ENCODE measurements at regions not wholly inside any gene's neighbourhood (a gene's known extent, or its start where the extent isn't known, plus 50 kb on each side); places are given as distances from the start of the nearest gene placed in this dataset.

GRCh38 chr14:61107869-61108493 lies 126.9 kb downstream of the SLC38A6 start:
- no peak for DNase-seq (ENCODE audit: low spot score)

DNA sequence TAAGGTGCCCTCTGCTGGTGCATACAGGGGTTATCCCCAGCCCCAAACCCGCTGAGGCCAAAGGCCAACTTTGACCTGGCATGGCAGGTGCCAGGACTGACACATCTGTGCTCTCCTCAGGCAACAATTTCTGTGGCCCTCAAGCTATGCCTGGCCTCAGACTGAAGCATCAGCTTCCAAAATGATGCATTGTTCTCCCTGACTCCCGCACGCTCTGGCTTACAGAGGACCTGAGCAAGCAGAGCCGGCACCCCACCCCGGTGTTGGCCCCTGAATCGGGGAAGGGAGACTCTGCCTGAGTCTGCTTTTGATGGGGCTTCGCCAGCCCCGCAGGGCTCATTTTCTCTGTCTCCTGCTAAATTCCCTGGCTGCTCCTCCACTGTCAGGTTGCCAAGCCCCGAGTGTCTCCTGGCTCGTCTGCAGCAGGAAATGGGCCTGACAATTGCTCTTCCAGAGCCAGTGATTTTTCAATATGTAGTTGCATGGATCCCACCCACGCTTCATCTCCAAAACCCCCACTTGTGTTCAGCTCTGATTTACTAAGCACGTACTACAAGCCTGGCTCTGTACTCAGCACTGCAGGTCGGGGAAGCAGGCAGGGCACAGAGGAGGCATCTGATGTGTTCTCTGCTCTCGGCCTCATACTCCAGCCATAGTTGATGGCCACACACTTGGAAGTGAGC lies 126.1 kb downstream of the SLC38A6 start:
- no peak for DNase-seq (ENCODE audit: low spot score)

DNA sequence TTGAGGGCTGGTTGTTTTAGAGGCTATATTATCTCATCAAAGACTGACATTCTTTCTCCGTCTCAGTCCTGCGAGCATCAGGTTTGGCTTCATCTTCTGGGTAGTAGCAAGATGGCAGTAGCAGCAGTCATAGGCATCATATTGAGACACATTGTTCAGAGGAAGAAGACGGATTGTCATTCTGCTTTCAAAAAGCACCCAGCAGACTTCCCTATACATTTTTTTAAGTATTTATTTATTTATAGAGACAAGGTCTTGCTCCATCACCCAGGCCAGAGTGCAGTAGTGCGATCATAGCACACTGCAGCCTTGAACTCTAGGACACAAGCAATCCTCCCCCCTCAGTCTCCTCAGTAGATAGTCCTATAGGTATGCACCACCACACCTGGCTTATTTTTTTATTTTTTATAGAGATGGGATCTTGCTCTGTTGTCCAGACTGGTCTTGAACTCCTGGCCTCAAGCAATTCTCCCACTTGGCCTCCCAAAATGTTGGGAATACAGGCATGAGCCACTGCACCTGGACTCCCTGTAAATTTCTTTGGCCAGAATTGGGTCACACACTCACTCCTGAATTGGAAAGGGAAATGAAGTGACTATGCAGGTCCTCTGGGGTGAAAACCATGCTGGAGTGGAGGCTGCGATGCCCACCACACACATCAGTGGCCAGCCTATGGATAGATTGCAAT lies 125.4 kb downstream of the SLC38A6 start:
- no peak for DNase-seq (ENCODE audit: low spot score)

- no peak for DNase-seq (ENCODE audit: low spot score)
Measured at GRCh38 chr14:61104358-61104757, 123.3 kb downstream of the SLC38A6 start.

DNA sequence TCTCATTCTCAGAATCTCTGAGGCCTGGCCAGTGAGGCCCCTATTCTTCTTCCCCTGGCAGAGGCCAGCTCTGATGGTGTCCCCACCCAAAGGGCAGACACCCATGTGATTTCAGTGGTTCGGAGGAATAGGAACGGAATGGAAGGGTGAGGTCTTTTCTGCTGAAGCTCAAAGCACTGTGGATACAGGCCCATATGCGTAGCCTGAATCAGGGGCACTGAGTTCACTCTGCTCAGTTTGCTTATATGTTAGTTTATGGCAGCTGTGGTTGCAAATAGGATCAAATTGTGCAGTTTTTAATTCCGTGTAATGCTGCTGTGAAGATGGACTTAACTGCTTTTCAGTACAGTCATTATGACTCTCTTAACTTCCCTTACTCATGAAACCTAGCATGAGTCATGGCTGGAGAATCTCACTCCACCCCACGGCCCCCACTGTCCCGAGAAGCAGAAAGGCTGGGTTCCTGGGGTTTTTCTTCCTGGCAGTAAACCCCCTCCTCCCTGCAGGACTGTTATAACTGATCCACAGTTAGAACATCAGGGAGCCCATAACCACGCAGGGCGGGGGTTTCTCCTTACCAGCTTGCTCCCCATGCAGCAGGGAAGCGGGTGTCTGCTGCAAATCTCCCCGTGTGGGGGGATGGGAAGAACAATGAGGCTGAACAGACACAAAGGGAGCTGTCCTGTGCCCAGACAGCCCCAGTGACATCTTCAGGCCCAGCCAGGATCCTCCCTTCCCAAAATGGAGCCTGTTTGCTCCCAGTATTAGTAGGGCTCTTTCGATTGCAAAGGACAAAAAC lies 122.7 kb downstream of the SLC38A6 start:
- DNase-seq (ENCODE audit: low spot score): peak; percentile 93

DNA sequence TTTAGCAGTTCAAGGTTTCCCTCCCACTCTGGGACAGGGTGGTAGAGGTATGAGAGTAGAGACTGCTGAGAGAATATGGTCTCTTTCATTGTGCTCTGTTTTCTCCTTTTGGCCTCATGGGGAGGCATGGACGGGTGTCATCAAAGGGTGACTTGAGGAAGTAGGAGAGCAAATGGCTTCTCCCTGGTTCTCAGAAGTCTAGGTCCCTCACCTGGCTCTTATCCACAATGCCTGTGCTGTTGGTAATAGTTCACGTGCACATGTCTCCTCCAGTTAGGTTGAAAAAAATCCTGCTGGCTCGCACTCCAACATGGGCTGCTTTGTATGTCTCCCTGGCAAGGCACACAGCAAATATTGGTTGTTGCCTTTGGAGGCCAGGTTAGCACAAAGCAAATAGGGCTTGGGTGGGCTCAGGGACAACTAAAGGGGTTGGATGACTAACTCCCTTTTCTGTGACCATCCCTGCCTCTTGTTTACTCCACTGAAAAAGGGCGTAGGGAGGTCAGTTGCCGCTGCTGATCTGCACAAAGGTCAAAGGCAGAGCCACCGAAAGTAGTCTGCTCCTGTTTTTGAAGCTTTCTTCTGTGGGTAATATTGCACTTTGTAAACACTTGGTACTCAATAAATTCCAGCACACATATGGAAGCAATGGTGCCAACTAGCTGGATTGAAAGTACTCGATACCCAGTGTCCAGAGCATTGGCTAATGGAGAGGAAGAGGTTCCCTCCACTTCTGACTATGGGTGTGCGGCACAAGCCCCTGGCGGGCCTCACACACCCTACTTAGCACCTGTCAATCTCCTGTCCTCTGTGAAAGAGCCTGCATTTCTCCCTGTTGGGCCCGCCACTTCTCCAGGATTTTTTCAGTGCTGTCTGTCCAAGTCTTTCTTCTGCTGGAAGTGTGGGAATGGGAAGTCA lies 121.8 kb downstream of the SLC38A6 start:
- no peak for DNase-seq (ENCODE audit: low spot score)
